Natural killer cell (primary cell): ENCODE measurements at regions not wholly inside any gene's neighbourhood (a gene's known extent, or its start where the extent isn't known, plus 50 kb on each side); places are given as distances from the start of the nearest gene placed in this dataset.

Experiments
- ATAC-seq, 3 donors: fragments of 150-1000 bp in 2 of 3; fragments of 200-7000 bp in 1 of 3; cut with Tn5 transposase; 1 replicate in 1 of 3; 2 replicates in 2 of 3; pipeline ENCODE4 v1.10.0; 2021; ENCODE audit warnings: mild to moderate bottlenecking in 2 of 3, moderate library complexity in 2 of 3
- DNase-seq, 2 donors: peaks; one replicate each; pipeline versions ENCODE4 v3.0.0 to v3.0.0-alpha.2; 2013 to 2021; ENCODE audit warnings: mixed read lengths in 1 of 2
- H3K27ac ChIP-seq: one replicate; pipeline ENCODE4 v1.5.1; 2013; ENCODE audit warnings: mild to moderate bottlenecking, low read length
- H3K27me3 ChIP-seq: one replicate; pipeline ENCODE4 v1.6.1; 2013; ENCODE audit warnings: low read length; ENCODE audit not compliant: control insufficient read depth, insufficient read depth
- H3K36me3 ChIP-seq: one replicate; pipeline ENCODE4 v1.6.1; 2013; ENCODE audit warnings: low read length; ENCODE audit not compliant: control insufficient read depth, insufficient read depth
- H3K4me1 ChIP-seq: one replicate; pipeline ENCODE4 v1.6.1; 2013; ENCODE audit warnings: low read length; ENCODE audit not compliant: control insufficient read depth, insufficient read depth
- H3K4me3 ChIP-seq: one replicate; pipeline ENCODE4 v1.5.1; 2013; ENCODE audit warnings: low read length
- H3K9me3 ChIP-seq: one replicate; pipeline ENCODE4 v1.6.1; 2013; ENCODE audit warnings: low read length; ENCODE audit not compliant: control insufficient read depth, insufficient read depth
- H3K27ac Mint-ChIP-seq, 2 donors: one replicate each; pipeline ENCODE4 v1.8.0; 2022; ENCODE audit warnings: mild to moderate bottlenecking in 2 of 2, mixed read lengths in 2 of 2, moderate library complexity in 1 of 2
- H3K27me3 Mint-ChIP-seq, 2 donors: one replicate each; pipeline ENCODE4 v1.8.0; 2022; ENCODE audit warnings: low read depth in 2 of 2, mixed read lengths in 2 of 2
- H3K36me3 Mint-ChIP-seq: one replicate; pipeline ENCODE4 v1.8.0; 2022; ENCODE audit warnings: mixed read lengths
- H3K4me1 Mint-ChIP-seq, 2 donors: one replicate each; pipeline ENCODE4 v1.8.0; 2022; ENCODE audit warnings: mixed read lengths in 2 of 2
- H3K4me3 Mint-ChIP-seq: one replicate; pipeline ENCODE4 v1.8.0; 2022; ENCODE audit warnings: mild to moderate bottlenecking, moderate library complexity, mixed read lengths
- H3K9me3 Mint-ChIP-seq, 2 donors: one replicate each; pipeline ENCODE4 v1.8.0; 2022; ENCODE audit warnings: mixed read lengths in 2 of 2
- WGBS: methylation state at CpG from one replicate; pipeline ENCODE4 v1.1.7; 2013; ENCODE audit warnings: missing lambda C conversion rate; ENCODE audit not compliant: insufficient coverage; 5-methylcytosine and 5-hydroxymethylcytosine counted together
- intact Hi-C: fragments of 100-400 bp; cut with micrococcal nuclease; formaldehyde crosslinking; loops from one replicate; pipeline ENCODE4 v1.14.2; 2022
- TF ChIP-seq, protein P1 (sequence below): fragments of 200-600 bp; IDR thresholded peaks from one replicate; pipeline ENCODE4 v1.8.0; 2022; ENCODE audit warnings: antibody characterized with exemption

DNA sequence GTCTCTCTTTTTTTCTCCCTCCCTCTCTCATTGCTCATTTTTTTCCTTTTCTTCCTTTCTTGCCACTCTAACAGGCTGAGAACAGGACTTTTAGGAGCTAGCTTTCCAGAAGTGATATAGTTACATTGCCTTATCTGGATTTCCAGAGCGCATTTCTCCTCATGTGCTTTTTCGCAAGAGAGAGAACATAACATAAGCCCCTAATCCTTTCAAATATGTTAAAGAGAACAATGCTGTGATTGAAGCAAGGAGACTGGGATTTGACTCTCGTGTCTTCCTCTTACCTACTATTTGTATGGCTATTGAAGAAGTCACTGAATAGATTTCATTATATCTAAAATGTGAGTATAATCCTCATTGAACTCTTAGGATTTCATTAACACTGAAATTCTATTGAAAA lies 101.2 kb upstream of the PRPS1L1 start:
- Mint-ChIP-seq H3K36me3 (no peaks in the 10 kb centered on the region), H3K9me3 (no peaks in the 10 kb centered on the region), H3K4me3 (no peak overlapping the region), H3K27ac (no peak overlapping the region), H3K27me3 (peaks cover 3 to 9% of the 10 kb centered on the region in 2 donors), H3K4me1 (no peaks in the 10 kb centered on the region)
- WGBS = no CpG with 5 or more reads among the region's 3 CpGs
- no peak overlapping the region for H3K4me3 ChIP-seq
- intact Hi-C loops = no loop called here
- no peak for DNase-seq
- H3K36me3 ChIP-seq = no peaks in the 10 kb centered on the region
- TF ChIP-seq, protein P1, sequence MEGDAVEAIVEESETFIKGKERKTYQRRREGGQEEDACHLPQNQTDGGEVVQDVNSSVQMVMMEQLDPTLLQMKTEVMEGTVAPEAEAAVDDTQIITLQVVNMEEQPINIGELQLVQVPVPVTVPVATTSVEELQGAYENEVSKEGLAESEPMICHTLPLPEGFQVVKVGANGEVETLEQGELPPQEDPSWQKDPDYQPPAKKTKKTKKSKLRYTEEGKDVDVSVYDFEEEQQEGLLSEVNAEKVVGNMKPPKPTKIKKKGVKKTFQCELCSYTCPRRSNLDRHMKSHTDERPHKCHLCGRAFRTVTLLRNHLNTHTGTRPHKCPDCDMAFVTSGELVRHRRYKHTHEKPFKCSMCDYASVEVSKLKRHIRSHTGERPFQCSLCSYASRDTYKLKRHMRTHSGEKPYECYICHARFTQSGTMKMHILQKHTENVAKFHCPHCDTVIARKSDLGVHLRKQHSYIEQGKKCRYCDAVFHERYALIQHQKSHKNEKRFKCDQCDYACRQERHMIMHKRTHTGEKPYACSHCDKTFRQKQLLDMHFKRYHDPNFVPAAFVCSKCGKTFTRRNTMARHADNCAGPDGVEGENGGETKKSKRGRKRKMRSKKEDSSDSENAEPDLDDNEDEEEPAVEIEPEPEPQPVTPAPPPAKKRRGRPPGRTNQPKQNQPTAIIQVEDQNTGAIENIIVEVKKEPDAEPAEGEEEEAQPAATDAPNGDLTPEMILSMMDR = no peak
- no peak overlapping the region for H3K27ac ChIP-seq
- no peaks in the 10 kb centered on the region for H3K9me3 ChIP-seq
- no peak for ATAC-seq
- H3K27me3 ChIP-seq = no peaks in the 10 kb centered on the region
- H3K4me1 ChIP-seq = no peaks in the 10 kb centered on the region

DNA sequence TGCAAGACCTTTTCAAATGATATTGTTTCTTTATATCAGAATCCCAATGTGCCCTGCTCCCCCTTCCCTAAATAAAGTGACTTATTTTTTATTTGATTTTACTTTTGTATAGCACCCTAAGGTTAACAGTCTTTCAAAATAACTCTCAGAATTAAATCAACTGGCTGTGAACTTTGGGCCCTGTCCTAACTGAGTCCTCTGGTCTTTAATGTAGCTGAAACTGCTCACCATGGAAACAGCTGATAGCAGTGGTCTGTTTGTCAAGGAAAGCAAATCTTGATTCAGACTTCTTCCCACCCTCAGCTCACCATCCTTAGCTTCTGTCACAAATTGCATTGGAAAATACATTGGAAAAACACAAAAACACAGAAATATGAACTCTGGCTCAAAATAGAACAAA lies 105.2 kb upstream of the PRPS1L1 start:
- no peaks in the 10 kb centered on the region for H3K36me3 Mint-ChIP-seq
- H3K4me1 Mint-ChIP-seq = no peaks in the 10 kb centered on the region
- no peak for ATAC-seq
- no peaks in the 10 kb centered on the region for H3K4me1 ChIP-seq
- no peaks in the 10 kb centered on the region for H3K27me3 ChIP-seq
- intact Hi-C loops = no loop called here
- no peak overlapping the region for H3K4me3 ChIP-seq
- H3K27ac Mint-ChIP-seq = no peak overlapping the region
- TF ChIP-seq, protein P1 = no peak
- no peak overlapping the region for H3K27ac ChIP-seq
- DNase-seq = no peak
- no peaks in the 10 kb centered on the region for H3K36me3 ChIP-seq
- no peak overlapping the region for H3K4me3 Mint-ChIP-seq
- H3K27me3 Mint-ChIP-seq = peaks cover 3 to 9% of the 10 kb centered on the region in 2 donors
- H3K9me3 Mint-ChIP-seq = no peaks in the 10 kb centered on the region
- no peaks in the 10 kb centered on the region for H3K9me3 ChIP-seq

DNA sequence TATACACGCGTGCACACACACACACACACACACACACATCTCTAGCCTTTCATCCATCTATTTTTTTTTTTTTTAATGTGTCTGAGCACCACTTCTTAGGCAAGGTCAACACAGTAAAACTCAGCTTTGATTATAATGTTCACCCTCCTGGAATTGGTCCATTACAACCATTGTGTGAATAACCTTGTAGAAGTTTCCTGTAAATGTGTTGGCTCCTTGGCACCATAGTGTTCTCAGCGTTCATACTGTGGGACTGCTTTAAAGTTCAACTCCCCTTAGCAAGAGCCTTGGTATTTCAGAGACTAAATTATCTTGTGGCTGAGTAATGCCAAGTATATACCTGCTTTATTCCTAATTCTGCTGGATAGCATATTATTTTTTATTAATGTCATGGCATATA lies 106.3 kb upstream of the PRPS1L1 start:
- intact Hi-C loops = no loop called here
- Histone ChIP-seq H3K27ac (no peak overlapping the region), H3K9me3 (no peaks in the 10 kb centered on the region), H3K36me3 (no peaks in the 10 kb centered on the region), H3K4me1 (no peaks in the 10 kb centered on the region), H3K4me3 (no peak overlapping the region), H3K27me3 (no peaks in the 10 kb centered on the region)
- Mint-ChIP-seq H3K27ac (no peak overlapping the region), H3K4me1 (no peaks in the 10 kb centered on the region), H3K36me3 (no peaks in the 10 kb centered on the region), H3K27me3 (peaks cover 4 to 9% of the 10 kb centered on the region in 2 donors), H3K9me3 (peaks cover 0 to 2% of the 10 kb centered on the region in 2 donors), H3K4me3 (no peak overlapping the region)
- ATAC-seq (no peak), DNase-seq (no peak)
- TF ChIP-seq, protein P1 = no peak
- 100% methylated on average over 1 of the region's 3 CpGs for WGBS

DNA sequence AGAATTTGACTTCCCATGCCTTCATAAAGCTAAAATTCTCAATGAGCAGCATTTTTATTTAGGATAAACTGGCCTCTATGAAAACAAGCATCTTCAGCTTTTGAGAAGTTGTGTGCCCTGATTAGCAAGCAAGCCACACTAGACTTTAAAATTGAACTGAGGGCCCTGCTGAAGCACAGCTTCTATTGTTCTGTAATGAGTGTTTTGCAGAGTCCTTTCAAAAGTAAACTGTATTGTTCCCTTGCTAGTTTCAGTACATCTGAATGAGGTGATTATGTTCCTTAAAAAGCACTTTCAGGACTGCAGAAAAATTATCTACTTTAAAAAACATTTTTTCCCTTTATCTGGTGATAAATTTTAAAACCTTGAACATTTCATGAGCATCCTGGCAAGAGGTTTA lies 113.3 kb upstream of the PRPS1L1 start:
- H3K4me3 ChIP-seq = no peak overlapping the region
- TF ChIP-seq, protein P1 = no peak
- no peaks in the 10 kb centered on the region for H3K9me3 ChIP-seq
- no peak overlapping the region for H3K27ac ChIP-seq
- H3K27me3 ChIP-seq = no peaks in the 10 kb centered on the region
- DNase-seq (no peak), ATAC-seq (no peak)
- Mint-ChIP-seq H3K4me1 (no peaks in the 10 kb centered on the region), H3K9me3 (peaks cover 0 to 2% of the 10 kb centered on the region in 2 donors), H3K4me3 (no peak overlapping the region), H3K36me3 (no peaks in the 10 kb centered on the region), H3K27ac (no peak overlapping the region), H3K27me3 (peaks cover 11 to 13% of the 10 kb centered on the region in 2 donors)
- no peaks in the 10 kb centered on the region for H3K4me1 ChIP-seq
- intact Hi-C loops = no loop called here
- H3K36me3 ChIP-seq = no peaks in the 10 kb centered on the region
